OCI-LY1 (cell line): ENCODE measurements at regions not wholly inside any gene's neighbourhood (a gene's known extent, or its start where the extent isn't known, plus 50 kb on each side); places are given as distances from the start of the nearest gene placed in this dataset.

Experiments used
- H2AFZ ChIP-seq: fragments of 200-600 bp; sonication (generic), shearing (Covaris generic); 2 replicates; pipeline ENCODE4 v1.6.0; 2014; ENCODE audit warnings: antibody characterized with exemption, mild to moderate bottlenecking, low read length
- H3F3A ChIP-seq: fragments of 200-600 bp; sonication (generic), shearing (Covaris generic); 2 replicates; pipeline ENCODE4 v1.6.0; 2014; ENCODE audit warnings: mild to moderate bottlenecking, antibody characterized with exemption, low read length, moderate library complexity; ENCODE audit not compliant: insufficient read depth
- H3K27ac ChIP-seq: fragments of 200-600 bp; sonication (generic); 2 replicates; pipeline ENCODE4 v1.5.1; 2014; ENCODE audit warnings: low read length, mixed run types, mild to moderate bottlenecking, low read depth; ENCODE audit not compliant: poor library complexity, severe bottlenecking
- H3K27me3 ChIP-seq: fragments of 200-600 bp; sonication (generic); 2 replicates; pipeline ENCODE4 v1.6.0; 2014; ENCODE audit warnings: antibody characterized with exemption, mild to moderate bottlenecking, low read length, moderate library complexity; ENCODE audit not compliant: insufficient read depth
- H3K36me3 ChIP-seq: fragments of 200-600 bp; sonication (generic); 2 replicates; pipeline ENCODE4 v1.6.1; 2014; ENCODE audit warnings: mild to moderate bottlenecking, antibody characterized with exemption, low read length, moderate library complexity, mixed read lengths; ENCODE audit not compliant: insufficient read depth
- H3K4me1 ChIP-seq: fragments of 200-600 bp; sonication (generic); 2 replicates; pipeline ENCODE4 v1.5.1; 2014; ENCODE audit warnings: mild to moderate bottlenecking, low read length, moderate library complexity; ENCODE audit not compliant: insufficient read depth, severe bottlenecking
- H3K4me2 ChIP-seq: fragments of 200-600 bp; sonication (generic), shearing (Covaris generic); 2 replicates; pipeline ENCODE4 v1.6.1; 2014; ENCODE audit warnings: low read length
- H3K4me3 ChIP-seq: fragments of 200-600 bp; sonication (generic); 2 replicates; pipeline ENCODE4 v1.5.1; 2014; ENCODE audit warnings: low read length, low read depth, mild to moderate bottlenecking, mixed read lengths; ENCODE audit not compliant: poor library complexity, severe bottlenecking
- H3K79me2 ChIP-seq: fragments of 200-600 bp; shearing (Covaris generic); 2 replicates; pipeline ENCODE4 v1.6.1; 2016; ENCODE audit warnings: mixed run types, low read length, mixed read lengths; ENCODE audit not compliant: insufficient read depth
- H3K9ac ChIP-seq: fragments of 200-600 bp; sonication (generic), shearing (Covaris generic); 2 replicates; pipeline ENCODE4 v1.6.1; 2014; ENCODE audit warnings: mild to moderate bottlenecking, low read length, mixed read lengths
- H3K9me2 ChIP-seq: fragments of 200-600 bp; sonication (generic), shearing (Covaris generic); 2 replicates; pipeline ENCODE4 v1.6.1; 2014; ENCODE audit warnings: low read depth, mild to moderate bottlenecking, low read length, mixed read lengths
- H3K9me3 ChIP-seq: fragments of 200-600 bp; shearing (Covaris generic); 2 replicates; pipeline ENCODE4 v1.6.1; 2014; ENCODE audit warnings: low read length, mixed read lengths
- H4K20me1 ChIP-seq: fragments of 200-600 bp; sonication (generic), shearing (Covaris generic); 2 replicates; pipeline ENCODE4 v1.6.0; 2016; ENCODE audit warnings: mild to moderate bottlenecking, low read length; ENCODE audit not compliant: insufficient read depth
- CTCF ChIP-seq: fragments of 200-600 bp; sonication (generic), shearing (Covaris generic); IDR thresholded peaks from 2 replicates; pipeline ENCODE4 v1.5.1; 2017; ENCODE audit warnings: mild to moderate bottlenecking, antibody characterized with exemption, low read length, moderate library complexity, mixed read lengths
- EZH2 ChIP-seq: fragments of 200-600 bp; sonication (generic), shearing (Covaris generic); IDR thresholded peaks from 2 replicates; pipeline ENCODE4 v1.8.0; 2017; ENCODE audit warnings: borderline replicate concordance, mixed run types, mild to moderate bottlenecking, antibody characterized with exemption, low read length, moderate library complexity, mixed read lengths

- H3K9ac ChIP-seq = no peak overlapping the region
- H3K9me2 ChIP-seq = no peaks in the 10 kb centered on the region
- no peaks in the 10 kb centered on the region for H4K20me1 ChIP-seq
- no peak overlapping the region for H3K27ac ChIP-seq
- TF ChIP-seq EZH2 = no peak
- no peak for TF ChIP-seq CTCF
- no peaks in the 10 kb centered on the region for H3K9me3 ChIP-seq
- no peak overlapping the region for H2AFZ ChIP-seq
- H3K27me3 ChIP-seq = no peaks in the 10 kb centered on the region
- no peak overlapping the region for H3K4me3 ChIP-seq
- no peak overlapping the region for H3K4me2 ChIP-seq
- no peaks in the 10 kb centered on the region for H3K79me2 ChIP-seq
- H3F3A ChIP-seq = no peaks in the 10 kb centered on the region
- H3K36me3 ChIP-seq = no peaks in the 10 kb centered on the region
- no peaks in the 10 kb centered on the region for H3K4me1 ChIP-seq
Observed at GRCh38 chr16:63568164-63568563, 1531.9 kb upstream of the CDH8 start.

DNA sequence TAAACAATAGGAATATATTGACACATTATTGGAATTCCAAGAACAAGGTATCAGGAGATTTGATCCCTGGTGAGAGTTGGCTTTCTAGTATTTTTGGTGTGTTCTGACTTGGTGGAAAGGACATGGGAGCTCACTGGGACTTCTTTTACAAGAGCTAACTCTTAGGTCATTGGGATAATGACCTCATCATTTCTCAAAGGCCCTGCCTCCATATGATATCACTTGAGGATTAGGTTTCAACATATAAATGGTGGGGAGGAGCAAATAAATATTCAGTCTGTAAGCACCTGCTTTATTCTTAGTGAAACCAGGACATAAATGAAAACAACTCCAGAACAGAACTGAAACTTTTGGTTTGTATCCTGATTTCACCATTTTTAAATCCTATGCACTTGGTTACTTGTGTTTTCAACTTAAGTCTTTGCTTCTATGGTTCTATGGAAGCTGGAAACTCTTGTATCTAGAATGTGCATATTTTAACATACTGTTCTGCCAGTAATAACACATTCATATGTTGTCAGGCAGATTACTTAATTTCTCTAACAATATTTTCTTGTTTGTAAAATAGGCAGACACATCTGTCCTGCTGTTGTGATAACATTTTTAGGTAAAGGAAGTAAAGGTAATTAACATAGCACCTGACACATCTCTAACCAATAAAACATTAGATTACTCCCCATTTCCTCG lies 1527.7 kb upstream of the CDH8 start:
- Histone ChIP-seq H3K9ac (no peak overlapping the region), H3K79me2 (no peaks in the 10 kb centered on the region)

GRCh38 chr16:63553980-63554379 lies 1517.7 kb upstream of the CDH8 start:
- H2AFZ ChIP-seq = no peak overlapping the region
- H3K36me3 ChIP-seq = no peaks in the 10 kb centered on the region
- H4K20me1 ChIP-seq = no peaks in the 10 kb centered on the region
- H3F3A ChIP-seq = no peaks in the 10 kb centered on the region
- no peaks in the 10 kb centered on the region for H3K79me2 ChIP-seq
- no peaks in the 10 kb centered on the region for H3K4me1 ChIP-seq
- no peak overlapping the region for H3K4me2 ChIP-seq
- no peaks in the 10 kb centered on the region for H3K27me3 ChIP-seq
- no peaks in the 10 kb centered on the region for H3K9me2 ChIP-seq
- no peak overlapping the region for H3K9ac ChIP-seq
- H3K27ac ChIP-seq = no peak overlapping the region
- H3K4me3 ChIP-seq = no peak overlapping the region
- TF ChIP-seq EZH2 (no peak), CTCF (no peak)
- no peaks in the 10 kb centered on the region for H3K9me3 ChIP-seq

More for the DNA sequence above, 1527.7 kb upstream of the CDH8 start:
- no peaks in the 10 kb centered on the region for H3K4me1 ChIP-seq
- H2AFZ ChIP-seq = no peak overlapping the region
- H3K9me3 ChIP-seq = no peaks in the 10 kb centered on the region
- H3K27me3 ChIP-seq = no peaks in the 10 kb centered on the region
- H3K27ac ChIP-seq = no peak overlapping the region
- no peaks in the 10 kb centered on the region for H3F3A ChIP-seq
- H3K9me2 ChIP-seq = no peaks in the 10 kb centered on the region
- no peak overlapping the region for H3K4me3 ChIP-seq
- no peaks in the 10 kb centered on the region for H3K36me3 ChIP-seq
- no peak overlapping the region for H3K4me2 ChIP-seq
- no peaks in the 10 kb centered on the region for H4K20me1 ChIP-seq
- TF ChIP-seq CTCF = no peak
- TF ChIP-seq EZH2 = no peak
